ENCODE measurements at regions not wholly inside any gene's neighbourhood (a gene's known extent, or its start where the extent isn't known, plus 50 kb on each side); places are given as distances from the start of the nearest gene placed in this dataset.

DNA sequence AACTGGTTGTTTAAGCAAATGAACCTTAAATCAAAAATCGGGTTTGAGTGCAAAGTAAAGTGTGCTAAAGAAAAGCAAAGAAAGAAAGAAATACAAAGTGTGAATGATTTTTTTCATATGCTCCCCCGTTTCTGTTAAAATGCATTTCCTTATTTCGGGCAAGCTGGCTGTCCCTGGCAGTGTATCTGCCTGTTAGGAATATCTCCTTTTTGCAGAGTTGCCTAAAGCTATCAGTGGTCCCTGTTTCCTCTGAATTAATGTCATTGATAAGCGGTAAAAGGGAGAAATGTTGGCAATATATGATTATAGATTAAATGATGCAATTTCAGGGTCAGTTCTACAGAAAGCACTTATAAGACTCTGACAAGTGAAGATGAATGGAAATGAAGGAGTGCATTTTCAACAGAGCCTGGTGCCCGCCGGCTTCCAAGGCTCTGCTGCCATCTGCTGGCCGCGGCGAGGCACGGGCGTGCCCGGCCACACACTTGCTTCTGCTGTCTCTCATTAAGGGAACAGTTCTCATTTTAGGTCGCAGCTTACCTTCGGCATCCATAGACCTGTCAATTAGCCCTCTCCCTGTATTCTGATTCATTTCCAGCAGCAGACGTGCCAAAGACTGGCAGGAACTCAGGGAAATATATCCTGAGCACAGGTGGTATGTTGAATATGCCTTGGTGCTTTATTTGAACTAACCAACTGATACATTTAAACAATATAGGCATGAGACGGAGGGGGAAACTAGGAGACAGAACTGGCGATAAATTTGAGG, 381.9 kb downstream of the C6orf118 start:
- peak in 2 of 3 donors; percentile 31 to 56 for DNase-seq (ENCODE audit: low read depth in 2 of 3, low spot score in 2 of 3)

DNA sequence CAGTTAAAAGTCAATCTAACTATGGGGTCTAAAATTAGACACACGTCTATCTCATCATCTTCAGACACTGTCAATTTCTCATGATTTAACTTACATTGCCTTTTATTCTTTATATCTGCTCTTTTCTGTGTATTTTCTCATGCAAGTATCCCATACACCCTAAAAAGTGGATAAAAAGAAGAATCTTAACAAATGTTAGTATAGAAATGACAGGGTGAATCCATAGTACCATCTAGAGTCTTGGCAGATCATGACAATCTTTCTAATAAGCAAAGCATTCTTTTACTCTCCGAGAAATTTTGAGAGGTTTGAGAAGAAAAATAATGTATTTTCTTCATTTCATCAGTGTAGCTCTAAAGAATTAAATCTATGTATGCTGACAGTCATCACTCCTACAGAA, 382.7 kb downstream of the C6orf118 start:
- no peak for DNase-seq (ENCODE audit: low read depth in 2 of 3, low spot score in 2 of 3)

DNA sequence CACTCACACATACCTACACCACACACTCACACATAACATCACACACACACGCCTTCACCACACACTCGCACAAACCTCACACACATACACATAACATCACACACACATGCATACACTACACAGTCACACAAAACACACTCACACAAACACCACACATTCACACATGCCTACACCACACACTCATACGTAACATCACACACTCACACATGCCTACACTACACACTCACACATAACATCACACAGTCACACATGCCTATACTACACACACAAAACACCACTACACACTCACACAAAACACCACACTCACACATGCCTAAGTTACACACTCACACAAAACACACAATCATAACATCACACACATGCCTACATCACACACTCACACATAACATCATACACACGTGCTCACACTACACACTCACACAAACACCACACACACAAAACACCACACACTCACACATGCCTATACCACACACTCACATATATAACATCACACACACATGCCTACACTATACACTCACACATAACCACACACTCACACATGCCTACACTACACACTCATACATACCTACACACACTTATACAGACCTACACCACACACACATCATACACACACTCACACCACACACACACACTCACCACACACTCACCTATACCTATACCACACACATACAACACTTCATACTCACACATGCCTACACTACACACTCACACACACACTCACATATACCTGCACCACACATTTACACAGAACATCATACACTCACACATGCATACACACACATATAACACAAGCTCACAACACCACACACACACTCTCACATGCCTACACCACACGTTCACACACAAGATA, 383.5 kb downstream of the C6orf118 start:
- no peak for DNase-seq (ENCODE audit: low read depth in 2 of 3, low spot score in 2 of 3)

DNA sequence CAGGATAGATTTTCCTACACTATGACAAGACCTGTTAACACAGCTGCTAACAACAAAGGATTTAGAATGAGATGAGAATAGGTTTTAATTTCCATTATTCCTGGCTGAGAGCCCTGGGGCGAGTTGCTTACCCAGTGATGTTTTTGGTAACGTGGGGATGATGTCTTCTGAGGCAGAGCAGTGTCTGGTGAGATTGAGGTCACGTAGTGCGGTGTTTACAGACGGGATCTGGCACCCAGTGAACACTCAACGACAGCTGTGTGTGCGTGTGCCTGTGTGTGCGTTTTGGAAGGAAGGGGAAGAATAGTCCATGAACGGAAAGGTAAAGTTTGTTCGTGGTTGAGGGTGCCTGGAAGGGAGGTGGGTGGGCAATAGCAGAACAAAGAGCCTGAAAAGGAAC, 384.7 kb downstream of the C6orf118 start:
- no peak for DNase-seq (ENCODE audit: low read depth in 2 of 3, low spot score in 2 of 3)

DNA sequence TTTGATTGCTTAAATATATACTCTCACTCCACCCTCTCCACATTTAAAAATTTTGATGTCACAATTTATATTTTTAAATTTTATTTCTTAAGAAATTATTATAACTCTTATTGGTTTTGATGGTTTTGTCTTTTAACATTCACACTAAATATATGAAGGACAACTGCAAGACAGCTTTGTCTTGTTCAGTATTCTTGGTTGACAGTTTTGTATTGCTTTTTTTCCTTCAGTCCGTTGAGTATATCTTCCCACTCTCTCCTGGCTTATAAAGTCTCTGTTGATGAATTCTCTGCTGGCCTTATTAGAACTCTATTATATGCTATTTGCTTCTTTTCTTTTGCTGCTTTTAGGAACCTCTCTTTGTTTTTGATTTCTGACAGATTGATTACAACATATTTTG, 392.2 kb downstream of the C6orf118 start:
- no peak for DNase-seq (ENCODE audit: low read depth in 2 of 3, low spot score in 2 of 3)

DNA sequence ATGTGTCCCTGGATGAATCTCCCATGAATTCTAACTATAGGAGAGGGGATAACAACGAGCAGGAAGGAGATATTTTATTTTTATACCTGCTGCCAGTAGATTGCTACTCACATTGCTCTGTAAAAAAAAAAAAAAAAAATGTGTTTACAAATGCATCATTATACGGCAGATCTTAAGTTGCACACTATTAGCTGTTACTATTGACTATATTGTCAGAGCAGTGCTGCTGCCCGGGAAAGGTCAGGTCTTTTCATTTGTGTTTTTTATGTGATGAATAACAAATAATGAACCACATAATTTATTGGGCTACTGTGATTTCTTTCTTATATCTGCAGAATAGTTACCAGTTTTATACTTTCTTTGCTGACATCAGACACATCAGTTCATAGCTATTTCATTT, 393.3 kb downstream of the C6orf118 start:
- no peak for DNase-seq (ENCODE audit: low read depth in 2 of 3, low spot score in 2 of 3)

DNA sequence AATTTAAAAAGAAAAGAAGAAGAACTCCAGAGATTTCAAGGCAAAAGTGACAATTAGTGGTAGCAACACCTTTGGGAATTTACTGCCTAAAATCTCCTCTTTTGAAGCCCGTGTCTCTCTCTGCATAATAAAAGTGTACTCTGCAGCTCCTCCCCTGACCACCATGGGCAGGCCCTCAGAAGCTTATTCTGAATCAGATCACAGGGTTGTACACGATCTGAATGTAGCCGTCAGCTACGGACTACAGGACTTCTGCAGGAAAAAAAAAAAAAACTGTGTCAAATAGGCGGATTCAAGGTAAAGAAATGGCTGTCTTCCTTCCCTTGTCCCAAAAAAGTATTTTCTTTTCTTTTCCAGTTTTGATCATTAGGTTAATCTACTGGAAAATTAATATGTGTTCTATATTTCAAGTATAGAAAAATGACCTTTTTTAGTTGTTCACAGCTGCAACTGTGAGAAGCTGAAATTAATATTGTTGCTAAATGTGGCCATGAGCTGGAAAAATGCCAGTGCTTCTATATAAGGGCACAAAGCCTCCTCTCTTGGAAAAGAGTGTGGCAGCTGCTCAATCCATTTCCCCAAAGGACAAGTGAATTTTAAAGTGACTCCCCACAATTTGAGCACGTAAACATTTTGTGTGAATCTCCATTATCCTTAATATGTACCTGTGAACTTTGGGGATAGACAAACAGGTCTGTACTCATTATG, 397.4 kb downstream of the C6orf118 start:
- no peak for DNase-seq (ENCODE audit: low read depth in 2 of 3, low spot score in 2 of 3)

DNA sequence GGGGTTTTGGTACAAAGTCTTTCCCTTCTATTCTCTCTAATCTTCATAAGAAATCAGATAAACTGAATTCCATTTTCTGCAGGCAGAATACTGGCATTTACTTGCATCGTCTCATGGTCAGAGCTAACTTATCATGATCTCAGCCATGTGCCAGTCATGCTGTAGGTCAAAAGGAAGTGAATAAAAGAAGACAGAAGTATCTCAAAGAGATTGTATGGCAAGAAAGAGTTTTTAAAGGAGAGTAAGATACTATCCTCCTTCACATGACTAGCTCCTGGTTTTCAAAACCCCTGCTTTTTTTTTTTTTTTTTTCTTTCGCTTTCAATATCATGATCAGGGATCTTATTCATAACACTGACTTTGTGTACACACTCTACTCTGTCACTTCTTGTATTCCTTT, 398.3 kb downstream of the C6orf118 start:
- no peak for DNase-seq (ENCODE audit: low read depth in 2 of 3, low spot score in 2 of 3)

DNA sequence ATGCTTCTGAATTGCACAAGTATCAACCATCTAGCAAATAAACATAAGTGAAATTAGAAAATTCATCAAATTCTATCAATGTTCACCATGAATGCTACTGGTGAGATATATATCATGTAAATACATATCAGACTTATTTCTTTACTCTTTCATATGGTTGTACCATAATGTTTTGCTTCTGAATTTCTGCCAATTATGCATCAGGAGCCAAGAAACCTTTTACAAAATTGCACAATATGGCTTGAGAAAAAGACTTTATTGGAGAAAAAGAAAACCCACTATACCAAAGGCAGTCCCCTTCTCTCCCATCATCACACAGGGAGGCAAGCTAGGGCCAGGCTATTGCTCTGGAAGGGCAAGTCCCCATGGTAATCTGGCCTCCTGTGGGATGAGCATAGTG, 402.6 kb downstream of the C6orf118 start:
- no peak for DNase-seq (ENCODE audit: low read depth in 2 of 3, low spot score in 2 of 3)

DNA sequence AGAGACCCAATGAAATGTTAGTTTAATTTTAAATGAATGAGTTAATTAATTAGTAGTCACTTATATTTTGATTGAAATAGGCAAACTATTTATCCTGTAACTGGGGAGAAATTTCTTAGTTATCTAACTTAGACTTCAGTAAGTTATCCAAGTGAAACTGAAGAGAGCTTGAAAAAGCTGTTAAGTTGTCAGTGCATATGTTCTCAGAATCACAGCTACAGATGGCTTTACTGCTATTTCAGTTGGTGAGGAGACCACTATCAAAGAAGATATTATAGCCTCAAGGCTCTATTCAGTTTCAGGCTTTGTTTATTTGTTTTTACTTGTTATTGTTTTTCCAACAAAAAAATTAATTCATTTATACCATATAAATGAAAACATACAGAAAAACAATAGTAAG, 404.1 kb downstream of the C6orf118 start:
- no peak for DNase-seq (ENCODE audit: low read depth in 2 of 3, low spot score in 2 of 3)

DNA sequence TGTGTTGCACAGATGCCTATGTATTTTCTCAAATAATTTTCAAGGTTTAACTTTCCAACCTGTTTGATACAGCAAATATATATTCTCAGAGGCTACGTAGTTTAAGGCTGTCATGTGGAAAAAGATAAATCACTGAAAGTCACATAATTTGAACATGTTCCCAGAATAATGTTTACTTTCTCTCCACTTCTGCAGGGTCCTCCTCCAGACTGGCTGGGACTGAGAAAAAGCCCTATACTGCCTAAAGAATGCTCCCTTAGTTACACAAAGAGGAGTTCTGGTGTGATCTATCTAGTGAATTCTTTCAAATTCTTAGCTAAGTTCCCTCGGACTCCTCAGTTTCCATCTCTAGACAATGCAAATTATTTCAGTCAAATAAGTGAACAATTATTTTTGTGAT, 411.0 kb downstream of the C6orf118 start:
- no peak for DNase-seq (ENCODE audit: low read depth in 2 of 3, low spot score in 2 of 3)

DNA sequence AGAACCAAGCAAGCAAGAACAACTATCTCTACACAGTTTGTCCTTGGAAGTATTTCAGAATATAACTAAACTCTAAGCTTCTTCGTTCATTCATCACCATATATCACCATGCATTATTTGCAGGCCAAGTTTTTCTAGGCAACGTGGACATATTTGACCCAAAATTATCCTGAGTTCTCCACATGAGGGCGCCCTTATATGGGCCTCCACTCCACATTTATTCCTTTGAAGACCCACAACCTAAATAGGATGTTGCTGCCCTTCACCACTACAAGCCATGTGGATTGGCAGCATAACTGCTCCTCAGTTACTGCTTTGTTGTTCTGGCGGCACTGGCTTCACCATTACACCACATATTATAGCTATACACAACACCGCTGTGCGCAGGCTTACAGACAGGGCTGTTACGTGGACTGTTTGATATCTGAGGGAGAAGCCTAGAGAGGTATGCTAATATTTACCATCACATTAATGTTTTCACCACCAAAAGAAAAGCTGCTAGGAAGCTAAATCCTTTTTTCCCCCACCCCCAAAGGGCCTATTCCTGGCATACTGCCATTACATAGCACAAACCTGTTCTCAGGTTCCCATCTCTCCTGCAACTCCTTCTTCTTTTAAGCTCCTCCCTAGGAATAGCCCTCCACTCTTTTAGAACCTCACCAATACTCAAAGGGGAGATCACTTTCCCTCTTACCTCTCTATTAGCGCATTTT, 411.7 kb downstream of the C6orf118 start:
- DNase-seq (ENCODE audit: low read depth in 2 of 3, low spot score in 2 of 3): no peak

DNA sequence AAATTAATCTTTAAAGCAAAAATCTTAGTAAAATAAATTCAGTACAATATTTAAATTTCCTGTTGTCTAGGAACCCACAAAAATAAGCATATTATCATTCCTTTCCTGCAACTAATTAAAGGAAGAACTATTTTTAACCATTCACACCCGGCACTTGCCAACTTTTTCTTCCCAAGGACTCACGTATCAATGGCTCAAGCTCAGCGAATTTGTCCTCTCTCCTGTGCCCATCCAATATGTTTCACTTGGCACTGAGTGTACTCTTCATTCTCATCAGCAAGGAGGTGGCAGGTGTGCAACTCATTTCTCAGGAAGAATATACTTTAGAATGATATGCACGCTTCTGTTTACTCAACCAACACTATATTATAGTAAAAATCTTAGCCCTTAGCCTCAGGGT, 419.4 kb downstream of the C6orf118 start:
- no peak for DNase-seq (ENCODE audit: low read depth in 2 of 3, low spot score in 2 of 3)

DNA sequence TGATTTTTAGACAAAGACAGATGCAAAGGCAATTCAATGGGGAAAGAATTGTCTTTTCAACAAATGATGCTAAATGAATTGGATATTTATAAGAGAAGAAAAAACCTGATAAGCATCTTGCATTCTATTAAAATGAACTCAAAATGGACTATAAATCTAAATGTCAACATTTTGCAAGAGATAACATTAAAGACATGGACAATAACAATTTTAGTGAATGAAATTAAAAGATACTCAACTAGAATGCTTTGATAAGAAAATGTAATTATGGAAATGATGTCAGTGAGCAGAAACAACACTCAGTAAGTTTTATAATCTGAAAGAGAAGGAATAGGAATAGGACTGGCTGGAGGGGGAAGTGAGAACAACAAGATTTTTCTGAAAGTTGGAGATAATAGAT, 421.7 kb downstream of the C6orf118 start:
- no peak for DNase-seq (ENCODE audit: low read depth in 2 of 3, low spot score in 2 of 3)

DNA sequence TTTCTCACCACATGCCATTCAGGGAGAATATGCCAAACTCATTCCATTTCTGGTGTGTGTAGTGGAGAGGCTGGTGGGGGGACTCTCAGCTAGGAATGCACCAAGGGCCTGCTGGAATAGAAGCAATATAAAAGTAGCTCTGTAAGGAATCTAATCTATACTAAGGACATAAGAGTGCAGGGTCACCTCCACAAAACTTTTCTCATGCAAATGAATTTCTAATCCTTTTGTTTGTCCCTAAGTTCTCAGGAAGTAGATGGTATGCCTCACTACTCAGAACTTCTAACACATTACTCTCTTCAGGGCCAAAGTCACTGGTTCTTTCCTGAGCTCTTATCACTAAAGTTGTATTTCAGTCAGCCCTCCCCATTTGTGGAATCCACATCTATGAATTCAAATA, 427.2 kb downstream of the C6orf118 start:
- DNase-seq (ENCODE audit: low read depth in 2 of 3, low spot score in 2 of 3): no peak

DNA sequence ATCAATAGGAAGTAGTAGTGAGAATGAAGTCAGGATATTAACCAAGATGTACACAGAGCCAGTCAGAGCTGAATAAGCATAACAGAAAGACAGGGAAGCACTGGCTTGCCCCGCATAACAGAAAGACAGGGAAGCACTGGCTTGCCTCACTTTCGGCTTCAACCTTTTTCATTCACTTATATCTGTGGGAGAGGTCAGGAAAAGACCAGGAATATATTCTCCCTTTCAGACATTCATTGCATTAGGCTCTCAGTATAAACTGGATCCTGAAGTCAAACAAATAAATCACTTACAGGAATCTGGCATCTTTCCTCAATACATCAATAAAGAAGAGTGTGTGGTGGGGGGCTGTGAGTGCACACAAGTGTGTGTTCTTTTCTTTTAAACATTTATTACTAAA, 437.6 kb downstream of the C6orf118 start:
- no peak for DNase-seq (ENCODE audit: low read depth in 2 of 3, low spot score in 2 of 3)

DNA sequence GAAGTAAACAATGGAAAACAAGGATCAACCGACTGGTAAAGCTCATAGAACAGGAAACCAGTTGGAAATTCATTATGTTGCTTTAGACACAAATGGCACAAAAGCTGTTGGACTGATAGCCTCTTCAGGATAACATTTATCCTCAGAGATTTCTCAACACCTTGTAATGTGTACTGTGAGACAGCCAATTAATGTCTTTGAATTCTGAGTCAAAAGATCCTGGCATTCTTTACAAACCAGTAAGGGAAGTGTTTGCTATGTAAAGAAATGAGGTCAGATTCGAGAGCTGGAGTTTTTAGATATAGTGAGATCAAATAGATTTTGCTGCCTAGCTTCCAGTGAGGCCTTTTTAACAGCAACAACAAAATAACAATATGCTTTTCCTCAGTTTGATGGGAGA, 439.2 kb downstream of the C6orf118 start:
- no peak for DNase-seq (ENCODE audit: low read depth in 2 of 3, low spot score in 2 of 3)

DNA sequence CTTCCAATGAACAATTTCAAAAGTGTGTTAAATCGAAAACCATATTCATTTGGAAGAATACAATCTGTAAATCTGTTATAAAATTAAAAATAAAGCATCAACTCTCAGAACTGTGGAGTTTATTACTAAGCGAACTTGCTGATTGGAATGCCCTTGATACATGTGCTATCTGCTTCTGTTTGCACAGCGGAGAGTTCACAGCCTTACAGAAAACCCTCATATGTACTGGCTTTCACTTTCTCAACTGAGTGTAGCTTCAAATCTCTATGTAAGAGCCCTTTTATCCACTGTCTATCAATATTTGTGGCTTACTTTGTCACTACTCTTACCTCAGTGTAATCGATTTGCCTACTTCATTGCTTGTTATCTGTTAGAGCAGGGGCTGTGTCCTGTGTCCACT, 447.4 kb downstream of the C6orf118 start:
- no peak for DNase-seq (ENCODE audit: low read depth in 2 of 3, low spot score in 2 of 3)

DNA sequence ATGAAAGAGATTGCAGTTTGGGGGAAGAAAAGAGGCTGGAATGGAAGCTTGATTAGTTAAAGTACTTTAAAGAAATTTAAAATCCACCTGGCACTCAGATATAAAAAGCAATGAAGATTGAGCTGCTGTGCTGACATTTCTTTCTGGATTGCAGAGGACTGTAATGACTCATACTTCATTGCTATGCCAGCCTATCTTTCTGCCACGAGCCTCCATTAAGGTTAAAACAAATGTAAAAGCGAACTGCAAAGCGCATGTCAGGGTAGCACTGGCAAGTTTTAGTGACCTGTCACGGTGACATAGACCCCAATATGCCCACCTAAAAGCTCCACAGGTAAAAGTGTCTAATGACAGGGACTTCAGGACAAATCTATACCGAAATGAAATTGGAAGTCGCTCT, 449.6 kb downstream of the C6orf118 start:
- DNase-seq (ENCODE audit: low read depth in 2 of 3, low spot score in 2 of 3): no peak

DNA sequence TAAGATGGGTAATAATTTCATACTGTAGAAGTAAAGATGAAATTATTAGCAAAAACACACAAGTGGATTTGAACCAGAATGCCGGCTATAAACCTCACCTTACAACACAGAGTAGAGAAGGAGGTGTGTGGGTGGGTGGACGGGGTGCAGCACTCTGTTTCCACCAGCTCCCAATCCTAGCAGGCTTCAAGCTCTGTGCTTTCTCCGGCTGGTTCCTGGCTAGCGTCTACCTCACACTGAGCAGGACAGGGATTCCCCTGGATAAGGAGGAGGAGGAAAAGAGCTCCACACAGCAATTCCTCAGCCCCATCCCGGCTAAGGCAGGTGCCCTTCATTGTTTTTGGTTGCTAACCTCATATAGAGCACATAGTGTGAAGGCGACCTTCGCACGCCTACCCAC, 453.3 kb downstream of the C6orf118 start:
- no peak for DNase-seq (ENCODE audit: low read depth in 2 of 3, low spot score in 2 of 3)

DNA sequence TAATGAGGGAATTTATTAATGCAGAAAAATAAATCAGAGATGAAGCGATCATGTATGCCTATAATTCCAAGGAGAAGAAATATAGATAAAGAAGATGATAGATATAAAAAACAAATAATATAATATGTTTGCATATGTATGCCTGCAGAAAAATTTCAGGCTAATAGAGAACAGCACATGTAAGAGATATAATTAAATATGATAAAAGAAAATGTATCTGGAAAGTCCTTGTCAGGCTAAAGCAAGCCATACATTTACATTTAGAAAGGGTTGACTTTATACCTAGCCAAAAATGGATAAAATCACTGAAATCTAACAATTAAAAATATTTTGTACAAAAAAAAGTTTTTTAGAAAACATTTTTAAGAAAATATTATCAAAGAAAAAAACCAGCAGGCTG, 454.1 kb downstream of the C6orf118 start:
- no peak for DNase-seq (ENCODE audit: low read depth in 2 of 3, low spot score in 2 of 3)

Measured in hematopoietic multipotent progenitor cell (in vitro differentiated cells).